Stomach (tissue), 4 donors: ENCODE measurements at regions not wholly inside any gene's neighbourhood (a gene's known extent, or its start where the extent isn't known, plus 50 kb on each side); places are given as distances from the start of the nearest gene placed in this dataset.

Source experiments
- CTCF ChIP-seq, 7 experiments: fragments of 450-650 bp in 4 of 7; fragments of 200-600 bp in 3 of 7; sonication (generic) in 3 of 7; IDR thresholded peaks; one replicate each; pipeline ENCODE4 v1.5.1; 2016 to 2019; ENCODE audit warnings: antibody characterized with exemption in 7 of 7, control low read depth in 2 of 7, mild to moderate bottlenecking in 1 of 7
- EP300 ChIP-seq: sonication (generic); formaldehyde crosslinking; IDR thresholded peaks from one replicate; pipeline ENCODE4 v1.6.1; 2017; ENCODE audit warnings: antibody characterized with exemption
- POLR2A ChIP-seq, 4 donors: fragments of 450-650 bp; IDR thresholded peaks; one replicate each; pipeline ENCODE4 v1.6.1; 2016; ENCODE audit warnings: antibody characterized with exemption in 4 of 4, control low read depth in 2 of 4, mild to moderate bottlenecking in 1 of 4, moderate library complexity in 1 of 4

GRCh38 chr12:75872762-75873161 lies 158.8 kb downstream of the PHLDA1 start:
- no peak for TF ChIP-seq EP300
- TF ChIP-seq CTCF (IDR thresholded peaks at IDR 0.05) = no peak
- no peak for TF ChIP-seq POLR2A (IDR thresholded peaks at IDR 0.05)
